GM19324 (cell line): ENCODE measurements at regions not wholly inside any gene's neighbourhood (a gene's known extent, or its start where the extent isn't known, plus 50 kb on each side); places are given as distances from the start of the nearest gene placed in this dataset.
"Not testable (repeated sequence)": the region's sequence is repeated elsewhere in the genome, so short reads cannot be mapped to it uniquely, and the experiment has no call there.

Experiments used
- ATAC-seq: cut with Tn5 transposase; IDR thresholded peaks from one replicate; pipeline ENCODE4 v1.9.1; 2021; ENCODE audit warnings: mild to moderate bottlenecking, moderate library complexity; ENCODE audit not compliant: unreplicated experiment, low FRiP score

DNA sequence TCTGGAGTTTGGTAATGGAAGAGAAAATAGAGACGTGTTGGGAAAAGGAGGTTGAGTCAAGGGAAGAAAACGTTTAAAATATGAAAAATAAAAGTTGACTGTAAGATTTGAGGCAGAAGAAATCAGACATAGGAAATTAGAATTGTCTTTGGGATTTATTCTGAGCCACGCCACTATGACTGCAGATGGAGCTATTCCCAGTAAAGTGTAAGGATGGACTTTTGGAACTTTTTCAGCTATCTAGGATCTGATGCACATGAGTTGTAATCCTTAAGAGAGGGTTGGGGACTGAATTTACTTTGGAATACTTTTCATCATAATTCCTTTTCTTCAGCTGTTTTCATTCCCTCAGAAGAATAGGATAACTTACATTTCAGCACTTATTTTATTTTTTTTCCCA, 336.7 kb downstream of the FAM170A start:
- ATAC-seq = no peak

DNA sequence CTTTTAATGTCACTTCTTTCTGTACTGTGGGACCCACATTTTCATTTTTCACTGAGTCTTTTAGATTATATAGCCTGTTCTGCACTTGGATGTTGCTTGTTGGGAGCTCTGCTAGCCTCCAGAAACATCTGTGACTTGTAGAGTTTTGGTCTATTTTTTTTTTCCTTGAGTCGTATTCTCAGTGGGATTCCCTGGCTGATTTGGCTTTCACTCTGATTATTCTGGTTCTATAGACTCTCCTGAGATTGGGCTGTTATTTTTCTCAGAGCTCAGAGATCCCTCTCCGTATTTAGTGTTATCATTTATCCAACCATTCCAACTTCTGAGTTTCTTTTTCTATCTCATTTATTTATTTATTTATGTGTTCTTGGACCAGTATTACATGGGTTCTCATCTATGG, 339.3 kb downstream of the FAM170A start:
- no peak for ATAC-seq

GRCh38 chr5:119987077-119987476, 357.7 kb downstream of the FAM170A start:
- ATAC-seq = not testable (repeated sequence)

- no peak for ATAC-seq
These were observed 362.3 kb downstream of the FAM170A start for GRCh38 chr5:119991625-119992024.

DNA sequence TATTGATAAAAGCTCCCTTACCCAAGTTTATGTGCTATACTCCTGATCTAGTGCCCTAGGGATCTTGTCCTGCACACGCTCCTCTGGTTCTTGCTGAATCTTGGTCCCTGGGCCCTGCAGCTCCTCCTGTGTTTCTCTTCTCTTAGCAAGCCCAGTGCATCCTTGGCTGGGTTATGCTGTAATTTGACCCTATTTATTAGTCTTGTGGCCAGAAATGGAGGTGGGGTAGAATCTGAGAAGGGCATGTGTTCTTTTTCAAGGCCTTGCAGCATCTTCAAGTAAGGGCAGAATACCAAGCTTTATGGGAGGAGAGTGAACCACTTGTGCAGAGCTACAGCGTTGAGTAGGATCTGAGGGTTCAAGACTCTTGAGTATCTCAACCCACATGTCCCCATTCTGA, 366.8 kb downstream of the FAM170A start:
- ATAC-seq = no peak

DNA sequence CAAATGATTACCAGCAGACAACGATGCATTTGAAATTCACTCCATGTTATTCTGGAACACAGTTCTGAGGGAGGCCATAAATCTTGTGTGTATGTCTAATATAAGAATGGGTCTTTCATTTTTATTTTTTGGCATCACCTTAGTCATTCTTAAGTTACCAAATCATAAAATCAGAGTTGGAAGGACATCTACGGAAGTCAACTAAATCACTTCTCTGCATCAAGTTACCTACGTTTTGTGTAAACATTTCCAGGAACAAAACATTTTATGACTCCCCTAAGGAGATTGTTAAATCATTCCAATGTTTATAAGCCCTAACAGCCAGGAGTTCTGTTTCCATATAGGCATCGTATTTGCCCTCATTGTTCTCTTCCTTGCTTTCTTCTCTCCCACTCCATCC, 378.2 kb downstream of the FAM170A start:
- ATAC-seq = no peak

GRCh38 chr5:120012431-120012830, 383.1 kb downstream of the FAM170A start:
- ATAC-seq = no peak

DNA sequence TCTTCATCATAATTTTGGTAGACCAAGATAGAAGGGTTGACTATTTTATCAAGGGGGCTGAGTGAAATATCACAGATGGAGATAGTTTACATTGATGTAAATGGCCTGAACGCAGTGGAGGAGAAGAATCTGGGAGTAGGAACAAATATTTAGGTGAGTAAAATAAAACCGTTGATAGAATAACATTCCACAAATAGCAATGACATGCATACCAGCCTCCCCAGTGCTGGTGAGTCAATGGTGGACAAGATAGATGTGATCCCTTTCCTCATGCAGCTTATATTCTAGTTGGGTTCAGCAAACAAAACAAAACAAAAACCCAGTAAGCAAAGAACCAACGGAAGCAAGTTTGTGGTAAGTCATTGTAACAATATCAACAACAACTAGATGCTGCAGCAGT, 385.2 kb downstream of the FAM170A start:
- no peak for ATAC-seq

DNA sequence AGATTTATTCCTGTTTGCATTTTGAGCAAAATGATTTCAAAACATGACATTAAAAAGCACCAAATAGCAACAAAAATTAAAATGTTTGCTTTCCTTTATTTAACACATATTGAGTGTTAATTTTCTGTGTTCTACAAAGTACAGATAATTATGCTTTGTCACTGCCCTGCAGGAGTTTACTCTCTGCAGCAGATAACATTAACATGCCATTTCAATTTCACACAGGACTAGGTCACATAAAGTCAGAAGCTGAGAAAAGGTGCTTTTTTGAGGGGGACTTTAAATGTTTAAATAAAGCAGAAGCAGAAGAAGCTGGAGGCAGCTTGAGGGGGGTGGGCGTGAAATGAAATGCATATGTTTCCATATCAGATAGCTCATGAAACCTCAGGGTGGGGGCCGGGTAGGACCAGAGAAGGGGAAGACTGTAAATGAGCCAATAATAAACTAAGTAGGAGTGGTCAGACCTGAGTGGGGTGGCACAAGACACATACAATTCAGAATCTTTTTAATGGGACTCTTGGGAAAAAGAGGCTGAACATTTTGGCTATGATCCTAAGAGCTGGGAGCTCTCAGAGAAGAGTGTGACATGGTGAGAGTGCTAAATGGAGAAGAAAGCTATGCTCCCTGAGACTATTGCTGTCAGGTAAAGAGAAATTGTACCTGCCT, 387.5 kb downstream of the FAM170A start:
- ATAC-seq = no peak

DNA sequence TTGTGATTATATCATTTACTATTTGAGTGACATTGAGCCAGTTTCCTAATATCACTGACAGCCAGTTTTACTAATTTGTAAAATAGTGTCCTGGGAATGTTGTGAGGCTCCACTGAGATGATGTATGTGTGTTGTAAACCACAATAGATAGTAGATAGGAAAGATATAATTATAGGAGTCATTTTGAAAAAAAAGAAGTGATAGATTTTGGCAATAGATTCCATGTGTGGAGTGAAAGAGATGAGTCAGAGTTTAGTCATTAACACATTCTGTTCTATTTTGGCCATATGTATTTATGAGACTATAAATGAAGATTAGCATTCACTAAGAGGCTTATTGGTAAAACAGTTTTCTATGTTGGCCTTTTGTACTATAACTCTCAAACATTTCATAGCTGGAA, 388.2 kb downstream of the FAM170A start:
- ATAC-seq = no peak

DNA sequence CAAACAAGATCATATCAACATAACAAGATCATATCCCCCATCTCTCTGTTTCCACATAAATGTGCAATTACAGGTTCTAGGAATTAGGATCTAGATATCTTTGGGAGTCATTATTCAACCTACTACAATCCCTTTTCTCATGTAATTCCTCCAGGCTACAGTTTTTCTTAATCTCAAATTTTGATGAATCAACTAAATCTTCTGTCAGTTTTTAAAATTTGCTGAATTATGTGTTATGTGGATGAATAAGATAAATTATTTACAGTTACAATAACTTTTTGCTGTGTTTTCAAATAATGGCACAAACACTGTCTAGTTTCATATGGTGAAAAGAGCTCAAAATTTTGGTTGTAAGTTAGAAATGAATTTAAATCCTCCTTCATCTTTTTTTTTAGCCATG, 405.8 kb downstream of the FAM170A start:
- ATAC-seq = no peak

DNA sequence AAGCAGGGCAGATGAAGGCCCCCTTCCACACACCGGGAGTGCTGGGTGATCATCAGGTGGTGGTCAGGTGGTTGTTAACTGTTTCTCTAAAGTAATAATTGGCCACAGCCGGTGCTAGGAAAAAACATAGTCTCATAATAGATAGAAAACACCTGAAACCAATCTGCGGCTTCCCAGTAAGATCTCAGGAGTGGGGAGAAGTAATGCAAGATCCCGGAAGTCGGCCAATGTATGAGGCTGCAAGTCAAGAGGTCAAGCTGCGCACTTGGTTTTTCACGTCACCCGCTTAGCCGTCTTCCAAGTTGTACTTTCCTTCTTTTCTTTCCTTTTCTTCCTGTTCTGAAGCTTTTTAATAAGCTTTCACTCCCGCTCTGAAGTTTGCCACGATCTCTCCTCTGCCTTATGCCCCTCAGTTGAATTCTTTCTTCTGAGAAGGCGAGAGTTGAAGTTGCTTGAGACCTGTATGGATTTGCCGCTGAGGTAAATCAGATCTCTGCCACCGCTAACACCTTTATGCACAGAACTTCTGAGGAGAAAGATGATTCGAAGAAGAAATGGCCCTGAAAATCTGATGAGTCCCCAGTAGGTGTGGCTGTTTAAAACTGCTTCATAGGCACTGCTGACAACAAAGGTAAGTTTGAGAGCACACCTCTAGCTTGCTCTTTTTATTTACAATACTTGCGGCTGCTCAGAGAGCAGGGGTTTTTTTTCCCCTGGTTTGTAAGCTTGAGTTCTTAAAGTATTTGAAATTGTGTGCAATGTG, 406.6 kb downstream of the FAM170A start:
- no peak for ATAC-seq

GRCh38 chr5:120037451-120037850, 408.1 kb downstream of the FAM170A start:
- ATAC-seq = no peak

DNA sequence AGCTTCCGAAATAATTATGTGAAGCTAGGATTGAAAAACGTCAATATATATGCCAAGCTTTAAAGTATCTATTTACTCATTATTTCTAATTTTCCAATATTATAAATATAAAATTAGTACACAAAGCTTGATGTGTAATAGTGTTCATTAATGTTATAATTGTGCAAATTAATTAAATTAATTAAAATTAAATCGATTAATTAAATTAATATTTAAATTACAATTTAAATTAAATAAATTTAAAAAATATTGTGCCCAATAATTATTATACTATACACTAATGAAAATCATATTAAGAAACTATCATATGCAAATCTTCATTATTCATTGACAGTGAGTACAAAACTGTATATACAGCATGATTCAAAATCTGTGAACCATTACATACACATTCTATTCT, 409.8 kb downstream of the FAM170A start:
- ATAC-seq = no peak

DNA sequence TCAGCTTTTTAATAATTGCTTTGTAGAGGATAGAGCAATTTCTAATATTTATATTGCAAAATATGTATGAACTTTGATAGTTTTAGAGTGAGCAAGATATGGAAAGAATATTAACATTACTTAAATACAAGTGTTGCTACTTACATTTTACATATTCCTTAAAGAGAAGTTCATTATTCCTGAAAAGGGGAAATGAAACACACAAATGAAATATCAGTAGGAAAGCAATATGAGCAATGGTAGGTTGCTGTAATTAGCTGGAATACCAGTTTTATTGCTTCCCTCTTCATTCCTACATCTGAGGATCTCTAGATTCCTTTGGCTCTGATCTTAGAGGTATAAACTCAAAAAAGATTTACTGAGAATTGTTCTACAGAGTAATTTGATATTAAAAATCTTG, 414.1 kb downstream of the FAM170A start:
- no peak for ATAC-seq

DNA sequence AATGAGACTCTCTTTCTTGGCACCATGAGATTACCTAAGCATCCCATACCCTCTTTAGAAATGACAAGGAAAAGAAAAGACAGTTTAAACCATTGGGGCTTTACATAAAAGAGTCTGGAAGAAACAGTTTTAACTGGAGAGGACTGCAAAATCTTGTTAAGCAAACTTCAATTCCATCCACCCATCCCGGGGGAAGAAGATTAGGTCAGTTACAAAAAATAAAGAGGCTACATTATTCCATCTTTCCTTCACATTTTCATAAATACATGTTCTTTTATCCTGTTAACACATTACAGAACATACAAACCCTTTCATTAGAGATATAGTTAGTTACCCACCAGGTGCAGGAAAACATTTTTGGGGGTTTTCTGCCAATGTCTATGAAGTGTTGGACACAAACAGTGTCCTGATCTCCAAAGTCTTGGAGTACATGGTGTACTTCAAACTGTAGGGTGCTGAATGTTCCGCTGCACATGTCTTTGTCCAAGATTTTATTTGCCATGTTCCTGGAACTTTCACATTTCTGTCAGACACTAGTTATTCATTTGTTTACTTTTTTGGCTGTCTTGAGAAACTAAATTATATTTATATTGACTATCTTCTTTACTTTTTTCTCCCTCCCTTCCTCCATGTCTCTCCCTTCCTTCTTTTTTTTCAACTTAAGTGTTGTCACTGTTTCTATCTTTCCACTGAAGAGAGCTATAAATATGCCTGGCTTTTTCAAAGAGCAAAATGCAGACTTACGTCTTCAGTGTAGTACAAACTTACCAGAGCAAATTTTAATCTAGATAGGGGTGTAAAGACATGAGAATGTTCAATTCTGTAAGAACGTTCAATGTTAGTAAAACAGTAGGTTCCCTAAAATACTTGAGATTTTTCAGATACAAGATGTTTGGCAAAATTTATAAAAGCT, 410.9 kb upstream of the PRR16 start:
- no peak for ATAC-seq

GRCh38 chr5:120053841-120054240, 410.3 kb upstream of the PRR16 start:
- no peak for ATAC-seq

DNA sequence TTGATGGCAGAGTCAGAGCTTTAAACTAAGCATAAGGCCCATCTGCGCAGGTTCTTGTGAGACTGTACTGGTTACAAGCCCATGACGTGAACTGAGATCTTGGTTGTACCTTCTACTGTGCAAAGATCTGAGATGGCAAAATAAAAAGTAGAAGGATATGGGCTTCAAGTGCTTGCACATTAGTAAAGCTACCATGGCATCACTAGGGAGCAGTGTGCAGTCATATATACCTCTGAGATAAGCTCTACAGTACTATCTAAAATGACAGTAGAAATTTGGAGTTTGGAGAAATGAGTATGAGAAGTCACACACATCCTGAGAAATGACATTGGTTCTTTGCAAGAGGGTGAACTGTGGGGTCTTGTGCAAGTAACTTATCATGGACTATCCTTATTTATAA, 408.2 kb upstream of the PRR16 start:
- ATAC-seq = no peak

- ATAC-seq = no peak
These were observed 401.6 kb upstream of the PRR16 start for GRCh38 chr5:120062515-120062917.

GRCh38 chr5:120072068-120072761, 391.9 kb upstream of the PRR16 start:
- no peak for ATAC-seq

GRCh38 chr5:120073722-120074121, 390.4 kb upstream of the PRR16 start:
- ATAC-seq = no peak
